C4-2B (cell line): ENCODE measurements at regions not wholly inside any gene's neighbourhood (a gene's known extent, or its start where the extent isn't known, plus 50 kb on each side); places are given as distances from the start of the nearest gene placed in this dataset.

Experiments
- CTCF ChIP-seq: fragments of 450-650 bp; conservative IDR thresholded peaks from 2 replicates; pipeline ENCODE4 v1.5.1; 2017; ENCODE audit warnings: mild to moderate bottlenecking
- ZFX ChIP-seq: fragments of 450-650 bp; IDR thresholded peaks from 2 replicates; pipeline ENCODE4 v1.6.1; 2017

DNA sequence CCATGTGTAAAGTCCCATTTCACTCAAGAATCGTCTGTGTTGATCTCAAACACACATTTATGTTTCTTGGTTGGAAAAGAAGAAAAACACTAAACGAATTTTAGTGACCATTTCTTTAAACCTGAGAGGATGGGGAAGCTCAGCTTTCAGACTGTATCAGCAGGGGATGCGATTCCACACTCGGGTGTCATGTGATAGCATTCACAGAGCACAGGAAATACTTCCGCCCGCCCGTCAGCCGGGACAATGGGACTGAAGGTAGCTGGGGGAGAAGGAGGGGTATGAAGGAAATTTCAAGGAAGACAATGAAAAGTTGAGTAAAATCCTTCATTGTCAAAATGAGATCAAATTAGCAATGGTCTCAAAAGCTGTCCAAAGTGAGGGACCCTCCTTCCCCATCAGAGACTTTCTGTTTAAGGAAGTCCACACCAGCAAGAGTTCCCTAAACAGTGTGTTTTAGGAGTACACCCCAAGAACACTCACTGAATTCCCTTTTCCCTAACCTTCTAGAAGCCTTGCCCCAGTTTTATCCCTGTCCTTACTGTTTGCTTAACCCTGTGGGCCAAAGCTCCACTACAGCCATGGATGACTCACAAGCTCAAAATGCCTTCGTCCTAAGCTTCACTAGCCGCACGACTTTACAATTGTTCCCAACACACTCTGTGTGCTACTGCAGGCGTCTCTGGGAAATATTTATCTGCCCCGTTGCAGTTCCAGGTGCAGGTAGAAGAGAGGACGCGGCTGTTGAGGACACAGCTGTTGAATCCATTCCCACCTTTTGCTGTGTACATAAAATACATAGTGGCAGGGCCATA lies 51.4 kb upstream of the SIM2 start:
- TF ChIP-seq CTCF (no peak), ZFX (no peak)
